ENCODE measurements at regions not wholly inside any gene's neighbourhood (a gene's known extent, or its start where the extent isn't known, plus 50 kb on each side); places are given as distances from the start of the nearest gene placed in this dataset.

DNA sequence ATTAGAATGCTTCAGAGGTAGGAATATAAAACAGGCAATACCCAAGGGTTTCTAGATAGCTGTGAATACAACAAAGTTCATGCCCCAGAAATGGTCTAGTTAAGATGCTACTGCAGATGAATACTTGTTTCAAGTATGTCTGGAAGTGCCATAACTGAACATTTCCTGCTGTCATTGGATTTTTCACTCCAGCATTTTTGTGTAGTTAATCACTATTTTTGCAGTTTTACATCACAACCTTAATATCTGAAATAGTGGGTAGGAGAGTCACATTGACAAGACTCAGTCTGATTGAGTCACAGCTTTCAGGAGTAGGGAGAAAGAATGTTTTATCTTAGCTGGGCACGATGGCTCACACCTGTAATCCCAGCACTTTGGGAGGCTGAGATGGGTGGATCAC is 126.4 kb upstream of the C1orf21 start:
- TF ChIP-seq, protein P1, sequence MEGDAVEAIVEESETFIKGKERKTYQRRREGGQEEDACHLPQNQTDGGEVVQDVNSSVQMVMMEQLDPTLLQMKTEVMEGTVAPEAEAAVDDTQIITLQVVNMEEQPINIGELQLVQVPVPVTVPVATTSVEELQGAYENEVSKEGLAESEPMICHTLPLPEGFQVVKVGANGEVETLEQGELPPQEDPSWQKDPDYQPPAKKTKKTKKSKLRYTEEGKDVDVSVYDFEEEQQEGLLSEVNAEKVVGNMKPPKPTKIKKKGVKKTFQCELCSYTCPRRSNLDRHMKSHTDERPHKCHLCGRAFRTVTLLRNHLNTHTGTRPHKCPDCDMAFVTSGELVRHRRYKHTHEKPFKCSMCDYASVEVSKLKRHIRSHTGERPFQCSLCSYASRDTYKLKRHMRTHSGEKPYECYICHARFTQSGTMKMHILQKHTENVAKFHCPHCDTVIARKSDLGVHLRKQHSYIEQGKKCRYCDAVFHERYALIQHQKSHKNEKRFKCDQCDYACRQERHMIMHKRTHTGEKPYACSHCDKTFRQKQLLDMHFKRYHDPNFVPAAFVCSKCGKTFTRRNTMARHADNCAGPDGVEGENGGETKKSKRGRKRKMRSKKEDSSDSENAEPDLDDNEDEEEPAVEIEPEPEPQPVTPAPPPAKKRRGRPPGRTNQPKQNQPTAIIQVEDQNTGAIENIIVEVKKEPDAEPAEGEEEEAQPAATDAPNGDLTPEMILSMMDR (IDR thresholded peaks at IDR 0.05; ENCODE audit: low read depth, low read length, poor library complexity, severe bottlenecking), result no peak
- no peak for TF ChIP-seq EZH2phosphoT487 (IDR thresholded peaks at IDR 0.05; ENCODE audit: borderline replicate concordance, low read length)
